SK-N-SH (cell line): ENCODE measurements at regions not wholly inside any gene's neighbourhood (a gene's known extent, or its start where the extent isn't known, plus 50 kb on each side); places are given as distances from the start of the nearest gene placed in this dataset.

ENCODE experiments used
- CHD2 ChIP-seq: fragments of 150-350 bp; IDR thresholded peaks from 2 replicates; pipeline ENCODE4 v1.6.1; 2018; ENCODE audit warnings: low read length; ENCODE audit not compliant: partially characterized antibody
- CTCF ChIP-seq: fragments of 200-600 bp; sonication (generic); IDR thresholded peaks from 2 replicates; pipeline ENCODE4 v1.6.1; 2017; ENCODE audit warnings: antibody characterized with exemption, mild to moderate bottlenecking, moderate library complexity
- EP300 ChIP-seq, 2 experiments: IDR thresholded peaks; 2 replicates each; pipeline versions ENCODE4 v1.4.0 to v1.6.1; 2012; ENCODE audit warnings: borderline replicate concordance in 1 of 2, low read depth in 1 of 2, low read length in 1 of 2
- MXI1 ChIP-seq: IDR thresholded peaks from 2 replicates; pipeline ENCODE4 v1.6.1; 2012; ENCODE audit warnings: mild to moderate bottlenecking, low read depth, low read length, improper control_type of control experiment
- POLR2AphosphoS5 ChIP-seq: IDR thresholded peaks from 2 replicates; pipeline ENCODE4 v1.6.1; 2012; ENCODE audit warnings: low read depth, low read length
- RAD21 ChIP-seq: IDR thresholded peaks from 2 replicates; pipeline ENCODE4 v1.6.1; 2012; ENCODE audit warnings: mild to moderate bottlenecking, low read length
- SIN3A ChIP-seq: IDR thresholded peaks from 2 replicates; pipeline ENCODE4 v1.6.1; 2012; ENCODE audit warnings: low read depth, mild to moderate bottlenecking, low read length, moderate library complexity, borderline replicate concordance
- SMC3 ChIP-seq: IDR thresholded peaks from 2 replicates; pipeline ENCODE4 v1.6.1; 2012; ENCODE audit warnings: low read depth, low read length, improper control_type of control experiment
- TAF1 ChIP-seq: IDR thresholded peaks from 2 replicates; pipeline ENCODE4 v1.6.1; 2012; ENCODE audit warnings: low read depth, mild to moderate bottlenecking, low read length, moderate library complexity, borderline replicate concordance
- USF2 ChIP-seq: fragments of 150-350 bp; IDR thresholded peaks from 2 replicates; pipeline ENCODE4 v1.6.1; 2017; ENCODE audit warnings: antibody characterized with exemption, low read length, low read depth, borderline replicate concordance
- YY1 ChIP-seq: IDR thresholded peaks from 2 replicates; pipeline ENCODE4 v1.4.0; 2012; ENCODE audit warnings: low read depth, mild to moderate bottlenecking

GRCh38 chr9:7988644-7989280, 189.2 kb upstream of the DMAC1 start:
- no peak for TF ChIP-seq CTCF
- no peak for TF ChIP-seq RAD21
- TF ChIP-seq YY1, result no peak
- no peak for TF ChIP-seq SIN3A
- TF ChIP-seq MXI1, result no peak
- TF ChIP-seq TAF1, result no peak
- TF ChIP-seq EP300 (IDR thresholded peaks at IDR 0.05; ENCODE audit: borderline replicate concordance in 1 of 2, low read depth in 1 of 2, low read length in 1 of 2), result no peak
- no peak for TF ChIP-seq POLR2AphosphoS5
- TF ChIP-seq CHD2, result no peak
- TF ChIP-seq USF2, result no peak
- TF ChIP-seq SMC3, result no peak
